ENCODE measurements at regions not wholly inside any gene's neighbourhood (a gene's known extent, or its start where the extent isn't known, plus 50 kb on each side); places are given as distances from the start of the nearest gene placed in this dataset.
"Not testable (repeated sequence)": the region's sequence is repeated elsewhere in the genome, so short reads cannot be mapped to it uniquely, and the experiment has no call there.

- DNase-seq, result no peak
Observed at GRCh38 chr13:52929846-52930245, 81.4 kb upstream of the PCDH8 start.

- DNase-seq, result no peak
Observed at GRCh38 chr13:52926971-52927370, 78.5 kb upstream of the PCDH8 start.

GRCh38 chr13:52925775-52926285 lies 77.4 kb upstream of the PCDH8 start:
- no peak for DNase-seq

GRCh38 chr13:52925251-52925650 lies 76.8 kb upstream of the PCDH8 start:
- DNase-seq, result no peak

GRCh38 chr13:52924289-52925148 lies 76.1 kb upstream of the PCDH8 start:
- DNase-seq, result no peak

GRCh38 chr13:52922961-52923360 lies 74.5 kb upstream of the PCDH8 start:
- DNase-seq, result no peak

GRCh38 chr13:52921194-52921593 lies 72.8 kb upstream of the PCDH8 start:
- no peak for DNase-seq

GRCh38 chr13:52916486-52916990 lies 68.1 kb upstream of the PCDH8 start:
- DNase-seq, result no peak

- DNase-seq, result no peak
Observed at GRCh38 chr13:52911340-52911739, 62.9 kb upstream of the PCDH8 start.

- DNase-seq, result not testable (repeated sequence)
Observed at GRCh38 chr13:52910318-52910717, 61.9 kb upstream of the PCDH8 start.

GRCh38 chr13:52906122-52906903 lies 57.9 kb upstream of the PCDH8 start:
- DNase-seq, result no peak

GRCh38 chr13:52905701-52906100 lies 57.3 kb upstream of the PCDH8 start:
- DNase-seq, result no peak

- no peak for DNase-seq
Observed at GRCh38 chr13:52903320-52903719, 54.9 kb upstream of the PCDH8 start.

GRCh38 chr13:52899206-52899605 lies 50.8 kb upstream of the PCDH8 start:
- DNase-seq, result no peak
